Neural progenitor cell (in vitro differentiated cells): ENCODE measurements at regions not wholly inside any gene's neighbourhood (a gene's known extent, or its start where the extent isn't known, plus 50 kb on each side); places are given as distances from the start of the nearest gene placed in this dataset.
"Not testable (repeated sequence)": the region's sequence is repeated elsewhere in the genome, so short reads cannot be mapped to it uniquely, and the experiment has no call there.

Source experiments
- CTCF ChIP-seq: fragments of 200-600 bp; sonication (generic); IDR thresholded peaks from 2 replicates; pipeline ENCODE4 v1.5.1; 2017; ENCODE audit warnings: antibody characterized with exemption, mild to moderate bottlenecking
- EZH2 ChIP-seq: fragments of 200-600 bp; sonication (generic); IDR thresholded peaks from 2 replicates; pipeline ENCODE4 v1.6.1; 2017; ENCODE audit warnings: antibody characterized with exemption, mild to moderate bottlenecking, moderate library complexity

GRCh38 chr1:166416831-166417230, 250.0 kb upstream of the FAM78B start:
- not testable (repeated sequence) for TF ChIP-seq EZH2, CTCF
